NCI-H2171 (cell line): ENCODE measurements at regions not wholly inside any gene's neighbourhood (a gene's known extent, or its start where the extent isn't known, plus 50 kb on each side); places are given as distances from the start of the nearest gene placed in this dataset.
A peak's percentile ranks its signal among the peaks of the same experiment; 100 is the strongest.

Experiments
- DNase-seq: peaks from one replicate; lab custom pipeline; 2025; lab: John Stamatoyannopoulos, UW

GRCh38 chr15:69843276-69843899, 254.3 kb downstream of the TLE3 start:
- DNase-seq: no peak

GRCh38 chr15:69843900-69844304, 253.8 kb downstream of the TLE3 start:
- no peak for DNase-seq

GRCh38 chr15:69845159-69845558, 252.6 kb downstream of the TLE3 start:
- no peak for DNase-seq

DNA sequence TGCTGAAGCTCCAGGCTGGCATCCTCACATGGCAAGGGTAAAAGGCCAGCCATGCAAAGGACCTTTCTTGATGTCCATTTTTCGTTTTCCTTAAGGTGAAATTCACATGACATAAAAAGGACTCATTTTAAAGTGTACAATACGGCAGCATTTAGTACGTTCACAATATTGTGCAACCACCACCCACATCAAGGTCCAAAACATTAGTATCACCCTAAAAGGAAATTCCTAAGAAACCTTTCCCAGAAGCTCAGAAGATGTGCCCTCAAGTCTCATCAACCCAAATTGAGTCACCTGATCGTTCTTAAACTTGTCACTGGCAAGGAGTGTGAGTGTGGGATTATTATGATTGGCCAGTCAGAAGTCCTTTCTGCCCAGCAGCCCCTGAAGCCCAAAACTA, 250.1 kb downstream of the TLE3 start:
- no peak for DNase-seq

DNA sequence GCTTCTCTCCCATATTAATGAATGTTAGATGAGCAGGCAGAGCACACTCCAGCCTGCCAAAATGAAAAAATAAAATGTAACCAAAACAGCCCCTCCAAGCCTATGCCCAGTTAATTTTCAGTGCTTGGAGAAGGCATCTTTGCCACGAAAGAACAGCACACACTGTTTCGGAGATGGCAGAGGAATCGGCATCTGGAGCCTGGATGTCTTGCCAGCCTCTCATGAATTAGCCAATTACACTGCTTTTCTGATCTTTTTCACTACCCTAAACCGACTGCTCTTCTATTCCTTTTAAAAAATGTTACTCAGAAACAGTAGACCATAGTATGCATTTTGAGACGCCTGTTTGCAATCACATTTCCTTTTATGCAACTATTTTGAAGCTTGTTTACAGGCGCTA, 249.6 kb downstream of the TLE3 start:
- DNase-seq: no peak

- DNase-seq: no peak
Measured at GRCh38 chr15:69848551-69849231, 249.0 kb downstream of the TLE3 start.

DNA sequence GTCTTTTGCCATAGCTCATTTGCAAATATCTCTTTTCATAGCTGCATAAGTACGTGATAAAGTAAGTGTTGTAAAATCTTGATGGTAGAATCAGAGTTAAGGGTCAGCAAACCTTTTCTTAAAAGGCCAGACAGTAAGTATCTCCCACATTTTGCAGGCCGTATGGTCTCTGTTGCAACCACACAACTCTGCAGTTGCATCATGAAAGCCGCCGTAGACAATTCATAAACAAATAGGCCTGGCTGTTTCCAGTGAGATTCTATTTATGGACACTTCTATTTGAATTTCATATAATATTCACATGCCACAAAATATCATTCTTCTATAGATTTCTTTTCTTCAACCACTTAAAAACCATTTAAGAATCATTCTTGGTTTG, 248.5 kb downstream of the TLE3 start:
- DNase-seq: no peak

DNA sequence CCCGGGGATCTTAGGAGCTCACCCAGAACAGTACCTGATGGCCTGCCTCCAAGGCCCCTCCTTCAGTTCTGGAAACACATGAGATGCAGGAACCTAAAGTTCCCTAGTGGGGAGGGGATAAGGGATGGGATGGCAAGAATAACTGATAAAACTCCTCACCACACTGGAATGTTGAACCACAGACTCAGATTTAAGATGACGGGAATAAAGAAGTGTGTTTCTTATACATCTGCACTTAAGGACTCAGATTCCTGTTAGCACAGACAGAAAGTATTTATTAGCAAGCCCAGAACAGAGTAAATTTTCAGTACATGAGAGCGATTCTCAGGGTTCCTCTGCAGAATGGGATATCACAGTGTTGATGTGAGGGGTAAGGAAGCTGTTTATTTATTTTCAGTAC, 245.2 kb downstream of the TLE3 start:
- DNase-seq: no peak

DNA sequence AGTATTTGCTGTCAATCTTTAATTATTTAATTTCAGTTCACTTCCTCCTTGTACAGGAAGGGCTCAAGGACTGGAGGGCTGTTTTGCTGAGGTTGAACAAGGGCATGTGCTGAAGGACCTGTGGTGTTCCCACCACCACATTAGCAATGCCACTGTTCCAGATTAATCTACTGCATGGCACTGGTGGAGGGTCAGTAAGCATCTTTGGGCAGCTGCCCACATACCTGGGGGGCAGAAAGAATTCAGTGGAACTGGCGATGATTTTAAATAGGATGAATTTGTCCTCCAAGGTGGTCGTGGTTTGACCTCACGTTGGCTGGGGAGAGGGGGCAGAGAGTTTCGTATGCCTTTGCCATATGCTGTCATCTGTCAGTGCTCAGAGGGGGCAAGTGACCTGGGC, 244.8 kb downstream of the TLE3 start:
- DNase-seq: no peak

GRCh38 chr15:69853544-69853951, 244.2 kb downstream of the TLE3 start:
- no peak for DNase-seq

GRCh38 chr15:69854001-69854400, 243.7 kb downstream of the TLE3 start:
- no peak for DNase-seq

GRCh38 chr15:69854521-69855181, 243.1 kb downstream of the TLE3 start:
- no peak for DNase-seq

DNA sequence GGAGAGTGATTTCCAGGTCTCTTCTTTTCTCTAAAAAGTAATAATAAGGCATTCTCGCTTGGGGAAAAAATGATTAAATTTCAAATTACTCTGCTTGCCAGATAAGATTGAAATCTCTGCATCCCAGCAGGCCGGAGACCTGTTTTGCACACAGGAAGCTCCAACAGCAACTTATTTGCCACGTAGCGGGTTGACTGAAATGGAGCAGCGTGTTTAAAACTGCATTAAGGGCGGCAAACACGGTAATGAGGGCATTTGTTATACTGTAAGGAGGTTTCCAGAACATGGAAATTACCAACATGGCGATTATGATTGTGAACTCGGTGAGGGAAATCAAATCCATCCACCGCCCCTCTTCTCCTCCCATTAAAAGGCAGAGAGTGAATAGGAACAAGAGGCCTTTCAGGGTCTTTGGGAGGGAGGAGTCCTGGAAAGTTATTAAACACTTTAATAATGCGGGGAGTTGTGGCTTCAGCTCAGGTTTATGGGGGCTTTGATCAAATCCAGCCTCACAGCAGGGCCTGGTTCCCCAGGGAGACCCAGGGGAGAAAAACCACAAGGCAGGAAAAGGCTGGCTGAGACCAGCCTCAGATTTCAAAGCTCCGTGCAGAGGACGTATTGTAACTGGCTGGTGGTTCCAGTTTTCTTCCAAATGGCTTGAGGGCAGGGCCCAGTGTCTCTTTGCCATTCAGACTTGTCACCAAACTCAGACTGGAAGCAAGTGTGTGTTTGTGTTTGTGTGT, 242.3 kb downstream of the TLE3 start:
- DNase-seq: no peak

GRCh38 chr15:69857250-69857649, 240.5 kb downstream of the TLE3 start:
- DNase-seq: no peak

GRCh38 chr15:69857686-69858391, 239.9 kb downstream of the TLE3 start:
- no peak for DNase-seq

GRCh38 chr15:69858456-69858855, 239.3 kb downstream of the TLE3 start:
- no peak for DNase-seq

GRCh38 chr15:69859866-69860265, 237.9 kb downstream of the TLE3 start:
- DNase-seq: no peak

GRCh38 chr15:69860321-69860720, 237.4 kb downstream of the TLE3 start:
- no peak for DNase-seq

DNA sequence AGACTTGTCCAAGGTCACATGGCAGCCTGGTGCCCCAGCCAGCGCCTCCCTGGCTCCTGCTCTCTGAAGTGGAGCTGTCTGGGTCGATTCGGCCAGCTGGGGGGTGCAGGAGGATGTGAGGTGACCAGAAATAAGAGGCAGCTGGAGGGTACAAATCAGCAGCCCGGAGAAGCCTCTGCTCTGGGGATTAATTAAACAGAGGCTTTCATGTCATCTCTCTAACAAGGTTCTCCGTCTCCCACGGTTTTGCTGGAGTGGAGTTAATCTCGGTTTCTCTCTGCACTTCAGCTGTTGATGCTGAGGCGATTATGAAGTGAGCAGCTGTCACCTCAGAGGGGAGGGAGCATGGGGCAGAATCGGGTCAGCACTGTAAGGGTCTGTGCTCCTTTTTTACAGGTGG, 236.8 kb downstream of the TLE3 start:
- DNase-seq: peak; percentile 22

DNA sequence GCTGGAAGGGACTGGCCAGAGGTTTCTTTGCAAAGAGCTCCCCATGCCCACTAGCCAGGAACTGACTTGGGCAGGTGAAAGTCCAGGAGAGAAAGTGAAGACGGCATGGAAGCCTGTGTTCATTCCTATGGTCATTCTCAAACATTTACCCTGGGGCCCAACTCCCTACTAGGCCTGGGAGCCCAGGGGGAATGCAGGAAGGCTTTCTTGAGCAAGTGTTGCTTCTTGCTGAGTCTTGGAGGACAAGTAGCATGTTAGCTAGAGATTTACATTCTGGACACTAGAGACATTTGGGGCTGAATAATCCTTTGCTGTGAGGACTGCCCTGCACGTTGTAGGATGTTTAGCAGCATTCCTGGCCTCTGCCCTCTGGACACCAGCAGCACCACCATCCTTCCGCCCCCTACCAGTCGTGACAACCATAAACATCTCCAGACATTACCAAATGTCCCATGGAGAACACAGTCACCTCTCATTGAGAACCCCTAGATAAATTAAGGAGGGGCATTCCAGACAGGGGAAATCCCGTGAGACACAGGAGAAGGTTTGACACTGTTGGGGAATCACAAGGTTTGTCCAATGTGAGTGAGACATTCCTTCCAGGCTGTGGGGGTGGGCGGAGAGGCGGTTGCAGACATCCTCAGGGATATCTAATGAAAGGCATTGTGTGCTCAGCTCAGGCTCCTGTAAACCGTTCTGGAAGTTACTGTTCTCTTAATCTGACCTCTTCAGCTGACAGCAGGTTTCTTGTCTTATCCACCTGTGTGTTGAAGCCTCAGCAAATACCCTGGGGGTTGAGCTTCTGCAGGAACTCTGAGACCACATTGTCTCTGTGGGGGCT, 236.2 kb downstream of the TLE3 start:
- no peak for DNase-seq

- no peak for DNase-seq
Measured at GRCh38 chr15:69862540-69862939, 235.2 kb downstream of the TLE3 start.
